Posterior vena cava (tissue), 2 donors: ENCODE measurements at regions not wholly inside any gene's neighbourhood (a gene's known extent, or its start where the extent isn't known, plus 50 kb on each side); places are given as distances from the start of the nearest gene placed in this dataset.
"Not testable (repeated sequence)": the region's sequence is repeated elsewhere in the genome, so short reads cannot be mapped to it uniquely, and the experiment has no call there.

Experiments
- DNase-seq: peaks from one replicate; pipeline ENCODE4 v3.0.0-alpha.2; 2020; ENCODE audit warnings: low spot score
- intact Hi-C, 2 donors: fragments of 100-400 bp; cut with DNase I; formaldehyde crosslinking; loops; one replicate each; pipeline versions ENCODE4 v1.14.1 to v1.14.2; 2022 to 2023
- donor health status: DM: yes; HTN: yes; CAD: no.
- donor health status: DM: yes; HTN: yes; CAD: no.

- intact Hi-C loops: no loop called here
- DNase-seq: peak; percentile 76
Observed at GRCh38 chr2:18976168-18976961, 382.1 kb downstream of the OSR1 start.

- no peak for DNase-seq
- intact Hi-C loops: loop anchor here in 1 of 2 donors (2.0 kb wide), 1 partner anchor 63 kb away; no protein-coding TSS in a partner anchor
Observed at GRCh38 chr2:18975506-18976167, 382.8 kb downstream of the OSR1 start.

- intact Hi-C loops: no loop called here
- no peak for DNase-seq
Observed at GRCh38 chr2:18971628-18972027, 382.3 kb upstream of the NT5C1B start.

GRCh38 chr2:18971069-18971378 is 381.7 kb upstream of the NT5C1B start:
- DNase-seq: no peak
- intact Hi-C loops: no loop called here

GRCh38 chr2:18966131-18966530 is 376.8 kb upstream of the NT5C1B start:
- no peak for DNase-seq
- intact Hi-C loops: no loop called here

GRCh38 chr2:18963739-18964256 is 374.4 kb upstream of the NT5C1B start:
- DNase-seq, intact Hi-C loops: not testable (repeated sequence)

- DNase-seq: peak; percentile 82
- intact Hi-C loops: no loop called here
Observed at GRCh38 chr2:18961991-18962421, 372.6 kb upstream of the NT5C1B start.

- intact Hi-C loops: no loop called here
- no peak for DNase-seq
Observed at GRCh38 chr2:18959952-18960717, 370.8 kb upstream of the NT5C1B start.

- no peak for DNase-seq
- intact Hi-C loops: no loop called here
Observed at GRCh38 chr2:18959200-18959599, 369.8 kb upstream of the NT5C1B start.

GRCh38 chr2:18957909-18958308 is 368.5 kb upstream of the NT5C1B start:
- intact Hi-C loops: no loop called here
- no peak for DNase-seq

- intact Hi-C loops: no loop called here
- DNase-seq: no peak
Observed at GRCh38 chr2:18950361-18950851, 361.0 kb upstream of the NT5C1B start.

GRCh38 chr2:18949871-18950270 is 360.5 kb upstream of the NT5C1B start:
- intact Hi-C loops: no loop called here

GRCh38 chr2:18940184-18940583 is 350.8 kb upstream of the NT5C1B start:
- DNase-seq: no peak
- intact Hi-C loops: no loop called here

More at GRCh38 chr2:18949871-18950270, 360.5 kb upstream of the NT5C1B start:
- no peak for DNase-seq

GRCh38 chr2:18939740-18940139 is 350.4 kb upstream of the NT5C1B start:
- intact Hi-C loops, DNase-seq: not testable (repeated sequence)

- no peak for DNase-seq
- intact Hi-C loops: no loop called here
Observed at GRCh38 chr2:18934886-18935285, 345.5 kb upstream of the NT5C1B start.

- intact Hi-C loops: no loop called here
- DNase-seq: no peak
Observed at GRCh38 chr2:18932853-18933252, 343.5 kb upstream of the NT5C1B start.

GRCh38 chr2:18930971-18931370 is 341.6 kb upstream of the NT5C1B start:
- DNase-seq: no peak
- intact Hi-C loops: no loop called here

GRCh38 chr2:18927525-18928232 is 338.3 kb upstream of the NT5C1B start:
- no peak for DNase-seq
- intact Hi-C loops: no loop called here
